ENCODE measurements at regions not wholly inside any gene's neighbourhood (a gene's known extent, or its start where the extent isn't known, plus 50 kb on each side); places are given as distances from the start of the nearest gene placed in this dataset.
A peak's percentile ranks its signal among the peaks of the same experiment; 100 is the strongest.
"Not testable (repeated sequence)": the region's sequence is repeated elsewhere in the genome, so short reads cannot be mapped to it uniquely, and the experiment has no call there.

DNA sequence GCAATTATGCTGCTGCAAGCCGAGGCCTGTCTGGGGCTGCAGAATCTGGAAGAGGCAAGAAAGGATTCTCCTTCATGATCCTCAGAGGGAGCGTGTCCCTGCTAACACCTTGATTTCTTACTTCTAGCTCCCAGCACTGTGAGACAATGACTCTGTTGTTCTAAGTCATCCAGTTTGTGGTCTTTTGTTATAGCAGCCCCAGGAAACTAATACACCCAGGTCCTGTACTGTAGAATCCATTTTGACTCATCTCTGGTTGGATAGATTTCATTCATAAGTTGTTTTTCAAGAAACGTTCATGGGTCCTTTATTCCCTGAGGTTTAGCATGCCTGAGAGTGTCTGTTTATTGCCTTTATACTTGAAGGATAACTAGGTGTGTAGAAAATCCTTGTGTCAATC lies 112.7 kb downstream of the TMEM17 start:
- TF ChIP-seq, protein P1, sequence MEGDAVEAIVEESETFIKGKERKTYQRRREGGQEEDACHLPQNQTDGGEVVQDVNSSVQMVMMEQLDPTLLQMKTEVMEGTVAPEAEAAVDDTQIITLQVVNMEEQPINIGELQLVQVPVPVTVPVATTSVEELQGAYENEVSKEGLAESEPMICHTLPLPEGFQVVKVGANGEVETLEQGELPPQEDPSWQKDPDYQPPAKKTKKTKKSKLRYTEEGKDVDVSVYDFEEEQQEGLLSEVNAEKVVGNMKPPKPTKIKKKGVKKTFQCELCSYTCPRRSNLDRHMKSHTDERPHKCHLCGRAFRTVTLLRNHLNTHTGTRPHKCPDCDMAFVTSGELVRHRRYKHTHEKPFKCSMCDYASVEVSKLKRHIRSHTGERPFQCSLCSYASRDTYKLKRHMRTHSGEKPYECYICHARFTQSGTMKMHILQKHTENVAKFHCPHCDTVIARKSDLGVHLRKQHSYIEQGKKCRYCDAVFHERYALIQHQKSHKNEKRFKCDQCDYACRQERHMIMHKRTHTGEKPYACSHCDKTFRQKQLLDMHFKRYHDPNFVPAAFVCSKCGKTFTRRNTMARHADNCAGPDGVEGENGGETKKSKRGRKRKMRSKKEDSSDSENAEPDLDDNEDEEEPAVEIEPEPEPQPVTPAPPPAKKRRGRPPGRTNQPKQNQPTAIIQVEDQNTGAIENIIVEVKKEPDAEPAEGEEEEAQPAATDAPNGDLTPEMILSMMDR (IDR thresholded peaks at IDR 0.05; ENCODE audit: insufficient read depth, low read depth, low read length, missing control alignments), result no peak
- H3K4me3 ChIP-seq (ENCODE audit: low read length), result no peak overlapping the region
- DNase-seq (ENCODE audit: low read depth), result no peak

DNA sequence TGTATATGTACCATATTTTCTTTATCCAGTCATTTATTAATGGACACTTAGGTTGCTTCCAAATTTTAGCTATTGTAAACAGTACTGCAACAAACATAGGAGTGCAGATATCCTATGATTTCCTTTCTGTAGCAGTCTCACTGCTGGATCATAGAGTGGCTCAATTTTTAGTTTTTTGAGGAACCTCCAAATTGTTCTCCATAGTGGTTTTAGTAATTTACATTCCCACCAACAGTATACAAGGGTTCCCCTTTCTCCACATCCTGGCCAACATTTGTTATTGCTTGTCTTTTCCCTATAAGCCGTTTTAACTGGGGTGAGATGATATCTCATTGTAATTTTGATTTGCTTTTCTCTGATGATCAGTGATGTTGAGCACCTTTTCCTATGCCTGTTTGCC lies 114.3 kb downstream of the TMEM17 start:
- DNase-seq (ENCODE audit: low read depth), result no peak
- TF ChIP-seq, protein P1 (IDR thresholded peaks at IDR 0.05; ENCODE audit: insufficient read depth, low read depth, low read length, missing control alignments), result no peak

DNA sequence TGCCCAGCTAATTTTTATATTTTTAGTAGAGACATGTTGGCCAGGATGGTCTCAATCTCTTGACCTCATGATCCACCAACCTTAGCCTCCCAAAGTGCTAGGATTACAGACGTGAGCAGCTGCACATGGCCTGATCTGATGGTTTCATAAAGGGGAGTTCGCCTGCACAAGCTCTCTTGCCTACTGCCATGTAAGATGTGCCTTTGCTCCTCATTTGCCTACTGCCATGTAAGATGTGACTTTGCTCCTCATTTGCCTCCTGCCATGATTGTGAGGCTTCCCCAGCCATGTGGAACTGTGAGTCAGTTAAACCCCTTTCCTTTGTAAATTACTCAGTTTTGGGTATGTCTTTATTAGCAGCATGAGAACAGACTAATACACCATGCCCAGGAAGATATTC lies 119.6 kb downstream of the TMEM17 start:
- not testable (repeated sequence) for DNase-seq (ENCODE audit: low read depth); H3K4me3 ChIP-seq (ENCODE audit: low read length)

More for the DNA sequence above, 114.3 kb downstream of the TMEM17 start:
- no peak overlapping the region for H3K4me3 ChIP-seq (ENCODE audit: low read length)

DNA sequence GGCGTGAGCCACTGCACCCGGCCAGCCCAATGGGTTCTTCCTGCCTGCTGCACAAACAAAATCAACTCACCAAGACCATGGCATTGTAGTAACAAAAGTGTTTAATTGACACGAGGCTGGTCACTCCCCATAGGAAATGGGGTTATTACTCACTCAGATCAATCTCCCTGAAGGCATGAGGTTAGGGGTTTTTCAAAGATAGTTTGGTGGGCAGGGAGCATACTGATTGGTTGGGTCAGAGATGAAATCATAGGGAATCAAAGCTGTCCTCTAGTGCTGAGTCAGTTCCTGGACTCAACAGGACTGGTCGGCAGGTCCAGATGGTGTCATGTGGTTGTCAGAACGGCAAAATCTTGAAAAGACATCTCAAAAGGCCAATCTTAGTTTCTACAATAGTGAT lies 122.1 kb downstream of the TMEM17 start:
- peak; percentile 35 for DNase-seq (ENCODE audit: low read depth)
- TF ChIP-seq, protein P1 (IDR thresholded peaks at IDR 0.05; ENCODE audit: insufficient read depth, low read depth, low read length, missing control alignments), result no peak

DNA sequence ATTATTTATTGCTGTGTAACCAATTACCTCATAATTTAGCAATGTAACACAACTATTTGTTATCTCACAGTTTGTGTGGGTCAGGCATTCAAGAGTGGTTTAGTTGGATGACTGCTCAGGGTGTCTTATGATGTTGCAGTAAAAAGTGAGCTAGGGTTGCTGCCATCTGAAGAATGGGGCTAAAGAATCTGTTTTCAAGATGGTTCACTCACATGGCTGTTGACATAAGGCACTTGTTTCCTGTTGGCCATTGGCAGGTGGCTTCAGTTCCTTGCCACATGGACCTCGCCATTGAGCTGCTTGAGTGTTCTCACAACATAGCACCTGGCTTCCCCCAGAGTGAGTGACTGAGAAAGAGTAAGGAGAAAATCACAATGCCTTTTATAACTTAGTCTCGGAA lies 123.2 kb downstream of the TMEM17 start:
- TF ChIP-seq, protein P1 (IDR thresholded peaks at IDR 0.05; ENCODE audit: insufficient read depth, low read depth, low read length, missing control alignments), result no peak
- H3K4me3 ChIP-seq (ENCODE audit: low read length), result no peak overlapping the region
- no peak for DNase-seq (ENCODE audit: low read depth)

More for the DNA sequence above, 122.1 kb downstream of the TMEM17 start:
- H3K4me3 ChIP-seq (ENCODE audit: low read length), result no peak overlapping the region

DNA sequence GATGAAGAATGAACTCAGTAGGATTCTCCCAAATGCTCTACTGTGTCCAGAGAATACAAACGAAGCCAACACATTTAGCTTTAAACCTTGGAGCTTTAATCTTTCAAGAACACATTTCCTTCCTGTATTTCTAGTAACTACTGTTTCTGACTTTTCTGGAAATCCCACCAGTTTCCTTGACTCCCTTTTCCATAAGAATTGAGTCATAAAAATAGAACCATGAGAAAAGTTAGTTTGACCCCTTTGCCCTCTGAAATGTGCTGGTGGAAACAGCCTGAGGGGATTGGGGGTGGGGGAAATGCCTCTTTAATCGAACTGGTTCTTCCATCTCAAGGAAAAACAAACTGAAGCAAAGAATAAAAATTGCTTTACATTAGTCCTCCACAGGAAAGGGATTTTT lies 123.9 kb downstream of the TMEM17 start:
- H3K4me3 ChIP-seq (ENCODE audit: low read length), result no peak overlapping the region
- no peak for DNase-seq (ENCODE audit: low read depth)
- TF ChIP-seq, protein P1 (IDR thresholded peaks at IDR 0.05; ENCODE audit: insufficient read depth, low read depth, low read length, missing control alignments), result no peak

DNA sequence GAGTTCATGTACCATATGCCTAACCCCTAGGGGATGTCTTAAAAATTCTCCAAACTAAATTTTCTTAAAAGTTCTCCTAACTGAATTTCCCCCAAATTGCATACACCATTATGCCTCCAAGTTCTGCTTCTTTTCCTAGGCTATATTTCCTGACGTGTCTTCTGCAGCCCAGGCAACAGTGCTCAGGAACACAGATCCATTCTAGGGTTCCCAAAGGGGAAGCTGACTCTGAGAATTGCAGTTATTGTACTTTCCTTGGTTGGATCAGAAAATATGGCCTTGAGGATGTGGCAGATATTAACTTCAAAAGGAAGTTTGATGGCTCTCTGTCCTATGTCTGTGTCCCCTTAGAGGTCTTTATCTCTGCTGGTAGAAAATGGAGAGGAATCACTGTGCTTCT lies 124.3 kb downstream of the TMEM17 start:
- no peak for DNase-seq (ENCODE audit: low read depth)
- TF ChIP-seq, protein P1 (IDR thresholded peaks at IDR 0.05; ENCODE audit: insufficient read depth, low read depth, low read length, missing control alignments), result no peak
- no peak overlapping the region for H3K4me3 ChIP-seq (ENCODE audit: low read length)
